Thyroid gland (tissue), 4 donors: ENCODE measurements at regions not wholly inside any gene's neighbourhood (a gene's known extent, or its start where the extent isn't known, plus 50 kb on each side); places are given as distances from the start of the nearest gene placed in this dataset.
A peak's percentile ranks its signal among the peaks of the same experiment; 100 is the strongest.

ENCODE experiments used
- DNase-seq, 2 donors: peaks; one replicate each; pipeline ENCODE4 v3.0.0-alpha.2; 2019
- H3K27ac ChIP-seq, 3 donors: fragments of 200-600 bp; sonication (generic); 1 replicate in 2 of 3; 2 replicates in 1 of 3; pipeline ENCODE4 v1.5.1; 2016 to 2019; ENCODE audit warnings: mild to moderate bottlenecking in 1 of 3, moderate library complexity in 1 of 3
- H3K27me3 ChIP-seq: fragments of 200-600 bp; sonication (generic); one replicate; pipeline ENCODE4 v1.5.1; 2019
- H3K36me3 ChIP-seq, 2 donors: fragments of 200-600 bp; sonication (generic); one replicate each; pipeline ENCODE4 v1.5.1; 2016 to 2019
- H3K4me1 ChIP-seq, 2 donors: fragments of 200-600 bp; sonication (generic); one replicate each; pipeline ENCODE4 v1.5.1; 2017 to 2019
- H3K4me3 ChIP-seq, 3 donors: fragments of 200-600 bp; sonication (generic); replicated peaks in 1 of 3; 1 replicate in 2 of 3; 2 replicates in 1 of 3; pipeline ENCODE4 v1.5.1; 2016; ENCODE audit warnings: mild to moderate bottlenecking in 1 of 3
- H3K9me3 ChIP-seq: fragments of 200-600 bp; sonication (generic); one replicate; pipeline ENCODE4 v1.5.1; 2017
- POLR2A ChIP-seq, 2 donors: fragments of 450-650 bp; IDR thresholded peaks; one replicate each; pipeline ENCODE4 v1.6.1; 2017; ENCODE audit warnings: antibody characterized with exemption in 2 of 2, mild to moderate bottlenecking in 2 of 2, moderate library complexity in 1 of 2
- WGBS, 2 donors: methylation state at CpG; one replicate each; pipeline ENCODE4 v1.1.5; 2017; 5-methylcytosine and 5-hydroxymethylcytosine counted together
- intact Hi-C: fragments of 100-400 bp; cut with DNase I; formaldehyde crosslinking; loops from one replicate; pipeline ENCODE4 v1.15.1; 2023
- TF ChIP-seq, protein P1 (sequence below), 6 experiments: fragments of 200-600 bp in 3 of 6; fragments of 450-650 bp in 3 of 6; sonication (generic) in 3 of 6; IDR thresholded peaks; one replicate each; pipeline ENCODE4 v1.5.1; 2016 to 2019; ENCODE audit warnings: antibody characterized with exemption in 6 of 6, mild to moderate bottlenecking in 2 of 6, inconsistent platforms in 1 of 6, moderate library complexity in 1 of 6

DNA sequence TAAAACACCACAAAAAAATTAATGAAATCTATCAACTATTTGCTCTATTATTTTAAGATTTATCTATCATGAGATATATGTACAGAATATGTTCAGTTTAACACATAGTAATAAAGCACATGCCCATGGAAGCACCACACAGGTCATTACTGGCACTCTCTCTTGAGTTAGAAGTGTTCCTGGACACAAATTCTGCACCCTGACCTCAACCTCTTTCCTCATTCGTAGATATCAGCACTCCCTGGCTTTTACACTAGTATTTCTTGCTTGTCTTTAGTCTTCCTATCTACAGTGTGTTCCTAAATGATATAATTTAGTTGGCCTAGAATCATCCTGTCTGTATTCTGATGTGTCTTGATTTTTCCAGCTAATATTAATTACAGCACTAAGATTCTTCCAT lies 321.0 kb upstream of the SOX5 start:
- no peak overlapping the region for H3K4me3 ChIP-seq
- no peak overlapping the region for H3K27ac ChIP-seq
- no peak for DNase-seq
- H3K36me3 ChIP-seq = no peaks in the 10 kb centered on the region
- no peak for TF ChIP-seq POLR2A (IDR thresholded peaks at IDR 0.05)
- TF ChIP-seq, protein P1, sequence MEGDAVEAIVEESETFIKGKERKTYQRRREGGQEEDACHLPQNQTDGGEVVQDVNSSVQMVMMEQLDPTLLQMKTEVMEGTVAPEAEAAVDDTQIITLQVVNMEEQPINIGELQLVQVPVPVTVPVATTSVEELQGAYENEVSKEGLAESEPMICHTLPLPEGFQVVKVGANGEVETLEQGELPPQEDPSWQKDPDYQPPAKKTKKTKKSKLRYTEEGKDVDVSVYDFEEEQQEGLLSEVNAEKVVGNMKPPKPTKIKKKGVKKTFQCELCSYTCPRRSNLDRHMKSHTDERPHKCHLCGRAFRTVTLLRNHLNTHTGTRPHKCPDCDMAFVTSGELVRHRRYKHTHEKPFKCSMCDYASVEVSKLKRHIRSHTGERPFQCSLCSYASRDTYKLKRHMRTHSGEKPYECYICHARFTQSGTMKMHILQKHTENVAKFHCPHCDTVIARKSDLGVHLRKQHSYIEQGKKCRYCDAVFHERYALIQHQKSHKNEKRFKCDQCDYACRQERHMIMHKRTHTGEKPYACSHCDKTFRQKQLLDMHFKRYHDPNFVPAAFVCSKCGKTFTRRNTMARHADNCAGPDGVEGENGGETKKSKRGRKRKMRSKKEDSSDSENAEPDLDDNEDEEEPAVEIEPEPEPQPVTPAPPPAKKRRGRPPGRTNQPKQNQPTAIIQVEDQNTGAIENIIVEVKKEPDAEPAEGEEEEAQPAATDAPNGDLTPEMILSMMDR (IDR thresholded peaks at IDR 0.05) = no peak
- H3K27me3 ChIP-seq = no peaks in the 10 kb centered on the region
- H3K4me1 ChIP-seq = no peaks in the 10 kb centered on the region
- 88 to 90% methylated on average over 1 of the region's 1 CpG for WGBS, 2 donors
- intact Hi-C loops = no loop called here
- H3K9me3 ChIP-seq = no peaks in the 10 kb centered on the region

DNA sequence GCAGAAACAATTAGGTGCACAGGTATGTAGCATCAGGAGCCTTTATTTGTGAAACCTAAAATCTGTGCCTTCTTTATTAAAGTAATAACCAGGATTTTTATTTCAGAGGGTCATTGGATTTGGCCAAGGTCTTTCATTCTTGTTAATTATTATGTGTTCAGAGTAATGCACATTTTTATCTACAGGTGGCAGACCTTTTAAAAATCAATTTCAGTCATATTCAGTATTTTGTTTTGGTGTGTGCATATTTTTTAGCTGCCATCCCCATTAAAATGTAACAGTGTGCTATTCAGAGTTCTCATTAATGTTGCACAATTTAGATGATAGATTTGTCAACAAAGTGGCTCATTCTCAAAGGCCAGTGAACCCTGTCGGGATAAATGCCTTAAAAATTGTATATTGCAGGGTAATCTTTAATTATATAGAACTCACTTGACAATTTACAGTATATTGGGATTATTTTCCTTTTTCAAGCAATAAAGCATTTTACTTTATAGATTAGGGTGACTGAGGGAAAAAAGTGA lies 319.3 kb upstream of the SOX5 start:
- no peaks in the 10 kb centered on the region for H3K9me3 ChIP-seq
- no peak for DNase-seq
- no peaks in the 10 kb centered on the region for H3K27me3 ChIP-seq
- no peak overlapping the region for H3K4me3 ChIP-seq
- H3K4me1 ChIP-seq = no peaks in the 10 kb centered on the region
- intact Hi-C loops = no loop called here
- TF ChIP-seq POLR2A (IDR thresholded peaks at IDR 0.05) = no peak
- TF ChIP-seq, protein P1 (IDR thresholded peaks at IDR 0.05) = peak in 2 of 6 experiments; percentile 11 to 17
- WGBS, 2 donors = 88 to 94% methylated on average over 1 of the region's 1 CpG
- H3K36me3 ChIP-seq = no peaks in the 10 kb centered on the region
- no peak overlapping the region for H3K27ac ChIP-seq

DNA sequence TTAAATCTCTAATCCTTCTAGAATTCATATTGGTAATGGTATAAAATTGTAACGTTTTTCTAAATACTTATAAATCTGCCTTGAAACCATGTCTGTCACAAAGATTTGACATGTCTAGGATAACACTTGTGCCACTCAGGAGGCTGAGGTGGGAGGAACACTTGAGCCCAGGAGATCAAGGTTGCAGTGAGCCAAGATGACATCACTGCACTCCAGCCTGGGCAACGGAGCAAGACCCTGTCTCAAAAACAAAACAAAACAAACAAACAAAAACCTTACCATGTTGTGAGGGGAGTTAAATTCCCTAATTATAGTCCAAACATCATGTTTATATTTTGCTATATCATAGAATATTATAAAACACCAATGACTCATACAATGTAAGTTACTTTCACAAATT lies 317.5 kb upstream of the SOX5 start:
- intact Hi-C loops = no loop called here
- TF ChIP-seq, protein P1 (IDR thresholded peaks at IDR 0.05) = no peak
- TF ChIP-seq POLR2A (IDR thresholded peaks at IDR 0.05) = no peak
- H3K36me3 ChIP-seq = no peaks in the 10 kb centered on the region
- no peaks in the 10 kb centered on the region for H3K27me3 ChIP-seq
- H3K4me1 ChIP-seq = no peaks in the 10 kb centered on the region
- WGBS, 2 donors = 69 to 78% methylated on average over 2 of the region's 2 CpGs
- H3K27ac ChIP-seq = no peak overlapping the region
- H3K4me3 ChIP-seq = no peak overlapping the region
- peak in 1 of 2 donors; percentile 7 for DNase-seq
- no peaks in the 10 kb centered on the region for H3K9me3 ChIP-seq

GRCh38 chr12:24256684-24257083 lies 307.2 kb upstream of the SOX5 start:
- peaks cover 0 to 3% of the 10 kb centered on the region in 2 donors for H3K4me1 ChIP-seq
- TF ChIP-seq, protein P1 (IDR thresholded peaks at IDR 0.05) = no peak
- TF ChIP-seq POLR2A (IDR thresholded peaks at IDR 0.05) = no peak
- H3K4me3 ChIP-seq = no peak overlapping the region
- intact Hi-C loops = no loop called here
- 67 to 75% methylated on average over 4 of the region's 4 CpGs for WGBS, 2 donors
- H3K27me3 ChIP-seq = no peaks in the 10 kb centered on the region
- no peaks in the 10 kb centered on the region for H3K9me3 ChIP-seq
- H3K27ac ChIP-seq = no peak overlapping the region
- H3K36me3 ChIP-seq = no peaks in the 10 kb centered on the region
- no peak for DNase-seq

- Histone ChIP-seq H3K4me3 (no peak overlapping the region), H3K4me1 (peaks cover 0 to 3% of the 10 kb centered on the region in 2 donors), H3K36me3 (no peaks in the 10 kb centered on the region), H3K9me3 (no peaks in the 10 kb centered on the region), H3K27ac (no peak overlapping the region), H3K27me3 (no peaks in the 10 kb centered on the region)
- TF ChIP-seq, protein P1 (IDR thresholded peaks at IDR 0.05) = no peak
- TF ChIP-seq POLR2A (IDR thresholded peaks at IDR 0.05) = no peak
- intact Hi-C loops = no loop called here
- no peak for DNase-seq
- 64 to 74% methylated on average over 7 of the region's 7 CpGs for WGBS, 2 donors
Observed at GRCh38 chr12:24255920-24256665, 306.6 kb upstream of the SOX5 start.
